ENCODE measurements at regions not wholly inside any gene's neighbourhood (a gene's known extent, or its start where the extent isn't known, plus 50 kb on each side); places are given as distances from the start of the nearest gene placed in this dataset.

- no peak for DNase-seq (ENCODE audit: low spot score)
Observed at GRCh38 chr3:14336749-14337598, 65.4 kb upstream of the SLC6A6 start.

DNA sequence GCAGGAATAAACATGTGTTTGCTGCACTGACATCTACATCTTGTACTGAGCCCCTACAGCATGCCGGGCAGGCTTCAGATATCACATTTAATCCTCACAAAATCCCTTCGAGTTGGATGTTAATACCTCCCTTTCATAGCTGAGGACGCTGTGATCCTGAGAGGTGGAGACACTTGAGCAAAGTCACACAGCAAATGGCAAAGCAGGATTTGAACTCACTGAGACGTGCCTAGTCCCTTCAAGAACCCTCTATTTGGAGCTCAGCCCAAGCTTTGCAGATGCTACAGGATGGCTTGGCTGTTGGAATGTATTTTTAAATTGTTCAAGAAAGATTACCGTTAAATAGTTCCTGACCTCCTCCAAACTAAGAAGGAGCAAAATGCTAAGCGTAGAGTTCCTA, 64.6 kb upstream of the SLC6A6 start:
- no peak for DNase-seq (ENCODE audit: low spot score)

DNA sequence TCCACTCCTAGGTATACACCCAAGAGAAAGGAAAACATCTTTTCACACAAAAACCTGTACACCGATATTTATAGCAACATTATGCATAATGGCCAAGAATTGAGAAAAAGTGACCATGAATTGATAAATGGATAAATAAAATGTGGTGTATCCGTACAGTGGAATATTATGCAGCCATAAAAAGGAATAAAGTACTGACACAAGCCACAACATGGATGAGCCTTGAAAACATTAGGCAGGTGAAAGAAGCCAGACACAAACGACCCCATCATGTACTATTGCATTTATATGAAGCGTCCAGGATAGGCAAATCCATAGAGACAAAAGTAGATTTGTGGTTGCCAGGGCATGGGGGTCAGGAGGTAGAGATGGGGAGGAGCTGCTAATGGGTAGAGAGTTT, 64.2 kb upstream of the SLC6A6 start:
- no peak for DNase-seq (ENCODE audit: low spot score)

DNA sequence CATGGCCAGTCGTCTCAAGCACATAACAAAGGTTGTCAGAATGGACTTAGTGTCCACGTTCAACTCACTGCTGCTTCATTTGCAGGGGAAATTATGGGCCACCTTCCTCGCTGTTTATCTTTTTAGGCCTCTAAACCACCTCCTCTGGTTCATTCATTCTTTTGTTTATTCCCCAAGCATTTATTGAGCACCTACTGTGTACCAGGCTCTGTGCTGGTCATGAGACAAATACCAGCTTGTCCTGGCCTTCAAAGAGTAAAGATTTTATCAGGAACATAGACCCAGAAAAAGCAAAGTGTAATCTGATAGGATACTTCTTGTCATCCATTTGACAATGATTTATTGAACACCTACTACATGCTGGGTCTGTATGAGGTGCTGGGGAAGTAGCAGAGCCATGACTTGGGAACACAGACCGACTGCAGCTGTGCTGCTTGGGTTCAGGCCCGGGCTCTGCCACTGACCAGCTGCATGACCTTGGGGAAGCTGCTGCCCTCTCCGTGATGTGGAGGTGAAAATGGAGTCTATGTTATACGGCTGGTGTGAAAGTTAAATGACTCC, 63.4 kb upstream of the SLC6A6 start:
- no peak for DNase-seq (ENCODE audit: low spot score)

GRCh38 chr3:14340960-14341708, 61.3 kb upstream of the SLC6A6 start:
- no peak for DNase-seq (ENCODE audit: low spot score)

- DNase-seq (ENCODE audit: low spot score): no peak
Observed at GRCh38 chr3:14343338-14344112, 58.9 kb upstream of the SLC6A6 start.

GRCh38 chr3:14344351-14344750, 58.1 kb upstream of the SLC6A6 start:
- DNase-seq (ENCODE audit: low spot score): no peak

DNA sequence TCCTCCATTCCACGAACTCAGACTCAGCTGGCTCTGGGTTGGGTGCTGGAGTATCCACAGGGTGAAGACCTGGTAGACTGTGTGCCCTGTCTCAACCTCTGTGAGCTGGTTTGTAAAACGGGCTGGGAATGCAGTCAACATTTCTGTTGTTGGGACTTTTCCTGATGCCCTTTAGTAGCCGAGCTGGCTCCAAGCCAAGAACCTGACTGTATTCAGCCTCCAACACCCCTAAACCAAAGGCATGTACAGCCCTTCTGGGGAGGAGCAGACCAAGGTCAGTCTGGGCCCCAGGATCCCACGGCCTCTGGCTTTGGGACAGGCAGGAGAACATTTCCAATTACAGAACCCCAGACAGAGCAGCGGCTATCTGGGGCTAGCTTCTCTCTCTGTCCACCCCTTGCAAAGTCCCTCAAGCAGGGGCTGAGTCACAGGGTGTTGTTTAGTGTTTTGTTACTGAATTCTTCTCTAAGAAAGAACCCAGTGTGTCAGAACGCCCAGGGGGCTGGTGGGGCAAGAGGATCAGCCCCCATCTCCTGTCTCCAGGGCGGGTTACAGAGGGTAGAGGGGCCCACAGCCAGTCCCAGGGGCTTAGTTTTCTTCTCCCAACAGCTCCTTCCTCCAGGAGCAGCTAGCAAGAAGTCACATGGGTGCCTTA, 56.8 kb upstream of the SLC6A6 start:
- no peak for DNase-seq (ENCODE audit: low spot score)

- no peak for DNase-seq (ENCODE audit: low spot score)
Observed at GRCh38 chr3:14346191-14346590, 56.2 kb upstream of the SLC6A6 start.

GRCh38 chr3:14346642-14347041, 55.8 kb upstream of the SLC6A6 start:
- no peak for DNase-seq (ENCODE audit: low spot score)

GRCh38 chr3:14347110-14347509, 55.3 kb upstream of the SLC6A6 start:
- DNase-seq (ENCODE audit: low spot score): no peak

DNA sequence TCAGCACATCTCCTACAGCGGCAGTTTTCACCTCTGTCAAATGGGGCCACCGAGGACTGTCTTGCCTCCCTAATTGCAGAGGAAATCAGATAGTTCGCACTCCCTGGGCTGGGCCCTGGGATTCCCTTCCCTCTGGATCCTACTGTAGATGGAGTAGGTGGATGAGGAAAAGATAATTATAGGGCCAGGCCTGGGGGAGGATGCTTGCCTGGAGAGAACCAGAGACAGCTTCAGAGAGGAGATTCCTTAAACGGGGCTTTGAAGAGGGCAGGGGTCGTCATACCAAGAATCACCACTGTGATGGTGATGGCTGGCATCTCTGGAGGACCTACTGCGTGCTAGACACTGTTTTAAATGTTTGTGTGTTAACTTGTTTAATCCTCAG, 50.8 kb upstream of the SLC6A6 start:
- no peak for DNase-seq (ENCODE audit: low spot score)

- DNase-seq (ENCODE audit: low spot score): no peak
Observed at GRCh38 chr3:14352002-14352627, 50.3 kb upstream of the SLC6A6 start.
